Activated T-helper 1 cell treated with anti-CD3 and anti-CD28 coated beads, Interleukin-12 subunit alpha, Interleukin-12 subunit beta, Interleukin-2, Interleukin-4 antibody, amounts not matched to agents 30 ng/mL and 10 ng/mL and 1 ng/mL, durations not matched to agents 14 hours and 24 hours and 36 hours (primary cell): ENCODE measurements at regions not wholly inside any gene's neighbourhood (a gene's known extent, or its start where the extent isn't known, plus 50 kb on each side); places are given as distances from the start of the nearest gene placed in this dataset.

Source experiments
- DNase-seq: peaks from one replicate; pipeline ENCODE4 v3.0.0; 2021; ENCODE audit warnings: low spot score
- H3K27ac Mint-ChIP-seq: one replicate; pipeline ENCODE4 v1.8.0; 2021; ENCODE audit warnings: mild to moderate bottlenecking, mixed read lengths
- H3K27me3 Mint-ChIP-seq: one replicate; pipeline ENCODE4 v1.8.0; 2022; ENCODE audit warnings: mild to moderate bottlenecking, moderate library complexity, mixed read lengths; ENCODE audit not compliant: insufficient read depth
- H3K36me3 Mint-ChIP-seq: one replicate; pipeline ENCODE4 v1.8.0; 2021; ENCODE audit warnings: low read depth, mixed read lengths
- H3K4me1 Mint-ChIP-seq: one replicate; pipeline ENCODE4 v1.8.0; 2021; ENCODE audit warnings: low read depth, mixed read lengths
- H3K4me3 Mint-ChIP-seq: one replicate; pipeline ENCODE4 v1.8.0; 2021; ENCODE audit warnings: mild to moderate bottlenecking, moderate library complexity, mixed read lengths
- H3K9me3 Mint-ChIP-seq: one replicate; pipeline ENCODE4 v1.8.0; 2021; ENCODE audit warnings: mixed read lengths
- intact Hi-C: fragments of 100-400 bp; cut with micrococcal nuclease; formaldehyde crosslinking; loops from one replicate; pipeline ENCODE4 v1.15.1; 2024

DNA sequence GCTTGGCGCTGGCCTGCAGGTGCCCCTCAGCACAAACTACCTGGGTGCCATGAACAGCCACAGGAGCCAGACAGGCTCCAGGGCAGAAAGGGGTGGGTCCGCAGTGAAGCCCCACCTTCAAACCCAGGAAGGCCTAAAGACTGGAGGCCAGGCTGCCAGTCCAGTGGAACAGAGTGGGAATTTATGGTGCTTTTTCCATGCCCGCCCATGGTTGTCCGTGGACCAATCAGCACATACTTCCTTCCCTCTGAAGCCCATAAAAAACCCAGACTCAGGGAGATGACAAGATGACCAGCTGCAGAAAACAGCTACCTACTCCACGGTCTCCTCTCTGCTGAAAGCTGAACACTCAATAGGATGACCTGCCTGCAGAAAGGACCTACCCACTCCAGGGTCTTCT lies 275.4 kb upstream of the ADRA1B start:
- intact Hi-C loops = no loop called here
- Mint-ChIP-seq H3K4me1 (no peaks in the 10 kb centered on the region), H3K27ac (no peak overlapping the region), H3K36me3 (no peaks in the 10 kb centered on the region), H3K9me3 (no peaks in the 10 kb centered on the region), H3K4me3 (no peak overlapping the region), H3K27me3 (peaks cover 5% of the 10 kb centered on the region)
- DNase-seq = no peak

DNA sequence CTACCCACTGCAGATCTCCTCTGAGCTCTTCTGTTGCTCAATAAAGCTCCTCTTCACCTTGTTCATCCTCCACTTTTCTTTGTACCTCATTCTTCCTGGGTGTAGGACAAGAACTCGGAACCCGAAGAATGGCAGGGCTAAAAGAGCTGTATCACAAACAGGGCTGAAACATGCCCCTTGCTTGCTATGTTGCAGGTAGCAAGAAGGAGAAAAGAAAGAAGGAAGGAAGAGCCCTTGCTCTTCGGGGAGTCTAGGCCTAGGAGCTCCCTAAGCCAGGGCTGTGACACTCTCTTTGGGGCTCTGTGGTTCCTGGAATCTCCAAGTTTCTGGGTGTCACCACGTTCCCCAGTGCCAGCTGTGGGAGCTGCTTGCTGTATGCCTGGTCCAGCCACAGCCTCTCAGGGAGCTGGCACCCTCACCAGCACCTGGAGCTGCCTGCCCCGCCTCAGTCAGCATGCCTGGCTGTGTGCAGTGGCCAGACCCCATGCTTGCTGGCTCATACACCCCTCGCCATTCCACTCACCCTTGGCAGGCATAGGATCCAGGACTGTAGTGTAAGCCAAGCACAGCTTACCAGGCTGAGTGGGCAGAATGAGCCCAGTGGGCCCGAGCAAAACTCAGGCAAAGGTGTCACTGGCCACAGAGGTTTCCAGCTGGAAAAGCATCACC lies 274.8 kb upstream of the ADRA1B start:
- Mint-ChIP-seq H3K27me3 (peaks cover 7% of the 10 kb centered on the region), H3K36me3 (no peaks in the 10 kb centered on the region), H3K4me1 (no peaks in the 10 kb centered on the region), H3K9me3 (no peaks in the 10 kb centered on the region), H3K27ac (no peak overlapping the region), H3K4me3 (no peak overlapping the region)
- intact Hi-C loops = no loop called here
- no peak for DNase-seq

DNA sequence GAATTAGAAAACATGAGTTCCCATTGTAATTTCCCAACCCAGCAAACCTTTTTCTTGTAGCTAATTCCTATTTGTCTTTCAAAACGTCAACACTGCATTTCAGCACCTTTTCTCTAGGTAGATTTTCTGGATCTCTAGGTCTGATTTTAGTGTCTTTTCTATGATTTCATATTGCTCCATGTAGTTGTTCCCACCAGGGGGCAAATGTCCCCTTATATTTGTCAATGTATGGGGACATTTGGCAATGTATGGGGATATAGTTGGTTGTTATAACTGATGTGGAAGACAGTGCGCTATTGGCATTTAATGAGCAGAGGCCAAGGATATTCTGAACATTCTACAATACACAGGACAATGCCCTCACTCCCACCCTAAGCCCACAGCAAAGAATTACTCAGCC lies 273.9 kb upstream of the ADRA1B start:
- Mint-ChIP-seq H3K4me3 (no peak overlapping the region), H3K27ac (no peak overlapping the region), H3K36me3 (no peaks in the 10 kb centered on the region), H3K9me3 (no peaks in the 10 kb centered on the region), H3K4me1 (no peaks in the 10 kb centered on the region), H3K27me3 (peaks cover 3% of the 10 kb centered on the region)
- DNase-seq = no peak
- intact Hi-C loops = no loop called here

- intact Hi-C loops = no loop called here
- Mint-ChIP-seq H3K4me3 (no peak overlapping the region), H3K9me3 (no peaks in the 10 kb centered on the region), H3K36me3 (no peaks in the 10 kb centered on the region), H3K27ac (no peak overlapping the region), H3K27me3 (peaks cover 1% of the 10 kb centered on the region), H3K4me1 (no peaks in the 10 kb centered on the region)
- DNase-seq = no peak
Observed at GRCh38 chr5:159644053-159644452, 272.2 kb upstream of the ADRA1B start.

DNA sequence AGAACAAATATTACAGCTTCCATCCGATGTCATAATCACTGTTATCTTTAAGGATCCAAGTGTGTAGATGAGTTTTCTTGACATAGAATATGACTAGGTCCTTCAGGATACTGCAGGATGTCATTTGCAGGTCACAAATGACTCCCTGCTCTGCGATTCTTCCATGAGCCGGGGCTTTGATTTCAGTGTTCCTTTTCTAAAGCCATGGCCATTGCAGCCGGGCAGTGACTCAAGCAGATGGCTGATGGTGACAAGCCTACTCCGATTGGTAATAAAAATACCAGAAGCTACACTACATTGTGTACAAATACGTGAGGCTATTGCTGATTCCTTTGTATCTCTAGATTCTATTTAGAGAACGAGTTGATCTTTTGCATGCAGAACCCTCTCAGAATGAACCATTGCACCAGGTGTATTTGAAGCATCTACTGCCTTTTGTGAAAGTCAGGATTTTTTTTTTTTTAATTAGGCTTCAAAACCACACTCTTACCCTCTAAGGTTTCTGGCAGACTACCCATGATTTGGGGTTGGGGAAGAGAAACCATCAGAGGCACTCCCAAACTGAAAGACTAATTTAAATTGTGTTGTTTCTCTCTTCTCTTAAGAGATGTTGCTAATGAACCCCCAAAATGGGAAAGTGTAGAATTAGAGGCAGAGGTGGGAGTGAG lies 271.0 kb upstream of the ADRA1B start:
- H3K36me3 Mint-ChIP-seq = no peaks in the 10 kb centered on the region

GRCh38 chr5:159650803-159651202 lies 265.5 kb upstream of the ADRA1B start:
- no peak overlapping the region for H3K27ac Mint-ChIP-seq
- H3K27me3 Mint-ChIP-seq = peaks cover 1% of the 10 kb centered on the region
- DNase-seq = no peak

More for the DNA sequence above, 271.0 kb upstream of the ADRA1B start:
- H3K4me3 Mint-ChIP-seq = no peak overlapping the region
- intact Hi-C loops = no loop called here
- H3K27ac Mint-ChIP-seq = no peak overlapping the region
- peaks cover 1% of the 10 kb centered on the region for H3K27me3 Mint-ChIP-seq
- no peaks in the 10 kb centered on the region for H3K9me3 Mint-ChIP-seq
- DNase-seq = no peak
- H3K4me1 Mint-ChIP-seq = no peaks in the 10 kb centered on the region

GRCh38 chr5:159655757-159656409 lies 260.4 kb upstream of the ADRA1B start:
- Mint-ChIP-seq H3K36me3 (no peaks in the 10 kb centered on the region), H3K4me3 (no peak overlapping the region), H3K27ac (no peak overlapping the region), H3K4me1 (no peaks in the 10 kb centered on the region), H3K27me3 (no peaks in the 10 kb centered on the region), H3K9me3 (no peaks in the 10 kb centered on the region)
- intact Hi-C loops = no loop called here
- no peak for DNase-seq

More at GRCh38 chr5:159650803-159651202, 265.5 kb upstream of the ADRA1B start:
- Mint-ChIP-seq H3K4me3 (no peak overlapping the region), H3K36me3 (no peaks in the 10 kb centered on the region), H3K9me3 (no peaks in the 10 kb centered on the region), H3K4me1 (no peaks in the 10 kb centered on the region)
- intact Hi-C loops = no loop called here

DNA sequence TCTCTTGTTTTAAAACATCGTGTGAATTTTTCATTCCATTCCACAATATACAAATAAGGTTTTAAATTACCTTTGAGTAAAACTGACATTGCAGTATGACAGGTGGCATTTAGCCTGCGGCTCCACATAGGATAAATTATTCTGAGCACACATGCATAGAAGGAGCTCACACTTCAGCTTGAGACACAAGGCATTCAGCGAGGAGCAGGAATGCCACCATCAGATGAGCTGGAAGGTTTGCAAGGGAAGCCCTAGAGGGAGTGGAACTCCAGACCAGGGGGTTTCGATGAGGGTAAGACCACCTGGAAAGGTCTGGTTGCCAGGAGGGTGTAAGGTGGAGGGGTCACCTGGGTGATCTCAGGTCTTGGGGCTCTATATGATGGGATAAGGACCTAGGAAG lies 259.0 kb upstream of the ADRA1B start:
- no peak overlapping the region for H3K27ac Mint-ChIP-seq
- no peaks in the 10 kb centered on the region for H3K9me3 Mint-ChIP-seq
- DNase-seq = no peak
- H3K27me3 Mint-ChIP-seq = no peaks in the 10 kb centered on the region
- intact Hi-C loops = no loop called here
- no peaks in the 10 kb centered on the region for H3K36me3 Mint-ChIP-seq
- no peak overlapping the region for H3K4me3 Mint-ChIP-seq
- H3K4me1 Mint-ChIP-seq = no peaks in the 10 kb centered on the region

DNA sequence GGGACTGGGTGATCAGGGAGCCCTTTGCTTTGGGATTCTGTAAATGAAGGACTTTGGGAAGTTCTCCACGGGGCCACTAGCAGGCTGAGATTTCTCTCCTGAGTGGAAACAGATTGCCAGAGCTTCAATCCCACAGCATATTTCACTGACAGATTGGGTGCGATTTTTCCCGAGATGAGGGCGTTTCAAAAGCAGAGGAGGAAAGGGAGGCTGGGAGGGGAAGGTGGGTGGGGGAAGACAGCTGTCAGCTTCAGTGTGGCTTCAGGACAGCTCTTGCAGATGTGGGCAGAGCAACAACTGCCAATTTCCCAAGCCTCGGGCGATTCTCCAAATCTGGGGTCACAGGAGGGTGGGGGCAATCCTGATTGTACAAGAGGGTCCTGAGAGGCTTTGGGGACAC lies 258.5 kb upstream of the ADRA1B start:
- no peak for DNase-seq

DNA sequence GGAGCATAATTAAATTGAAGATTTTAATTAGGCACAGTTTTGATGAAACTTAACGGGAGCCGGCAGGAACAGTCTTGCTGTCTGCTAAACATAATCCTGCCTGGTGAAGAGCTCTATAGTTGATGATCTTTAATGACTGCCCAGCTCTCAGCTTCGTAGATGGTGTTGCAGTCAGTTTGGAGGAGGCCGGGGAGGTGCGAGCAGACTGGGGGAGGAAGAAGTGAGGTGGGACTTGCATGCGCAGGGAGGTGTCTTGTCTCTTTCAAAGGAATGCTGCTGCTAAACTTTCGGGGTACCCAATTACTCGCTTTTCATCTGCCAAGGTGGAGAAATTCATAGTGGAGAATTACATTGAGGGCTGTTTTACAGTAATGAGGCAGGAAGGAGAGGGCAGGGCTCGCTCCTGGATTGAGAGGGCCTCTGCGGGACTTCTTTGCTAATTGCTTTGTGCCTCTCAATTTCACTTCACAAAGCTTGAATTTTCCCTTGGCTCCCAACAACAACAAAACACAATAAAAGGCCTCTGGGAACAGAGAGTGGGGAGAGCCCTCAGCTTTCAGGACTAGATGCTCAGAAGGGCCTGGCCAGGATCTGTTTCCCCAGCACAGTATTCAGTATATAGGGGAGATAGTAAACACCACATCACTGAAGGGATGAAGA lies 257.9 kb upstream of the ADRA1B start:
- Mint-ChIP-seq H3K4me3 (no peak overlapping the region), H3K9me3 (no peaks in the 10 kb centered on the region), H3K36me3 (no peaks in the 10 kb centered on the region), H3K4me1 (no peaks in the 10 kb centered on the region), H3K27ac (no peak overlapping the region), H3K27me3 (no peaks in the 10 kb centered on the region)
- no peak for DNase-seq
- intact Hi-C loops = no loop called here

More for the DNA sequence above, 258.5 kb upstream of the ADRA1B start:
- Mint-ChIP-seq H3K36me3 (no peaks in the 10 kb centered on the region), H3K4me3 (no peak overlapping the region), H3K27ac (no peak overlapping the region), H3K4me1 (no peaks in the 10 kb centered on the region), H3K27me3 (no peaks in the 10 kb centered on the region), H3K9me3 (no peaks in the 10 kb centered on the region)
- intact Hi-C loops = no loop called here

GRCh38 chr5:159660401-159660800 lies 255.9 kb upstream of the ADRA1B start:
- no peak overlapping the region for H3K4me3 Mint-ChIP-seq
- intact Hi-C loops = no loop called here
- peaks cover 3% of the 10 kb centered on the region for H3K27me3 Mint-ChIP-seq

DNA sequence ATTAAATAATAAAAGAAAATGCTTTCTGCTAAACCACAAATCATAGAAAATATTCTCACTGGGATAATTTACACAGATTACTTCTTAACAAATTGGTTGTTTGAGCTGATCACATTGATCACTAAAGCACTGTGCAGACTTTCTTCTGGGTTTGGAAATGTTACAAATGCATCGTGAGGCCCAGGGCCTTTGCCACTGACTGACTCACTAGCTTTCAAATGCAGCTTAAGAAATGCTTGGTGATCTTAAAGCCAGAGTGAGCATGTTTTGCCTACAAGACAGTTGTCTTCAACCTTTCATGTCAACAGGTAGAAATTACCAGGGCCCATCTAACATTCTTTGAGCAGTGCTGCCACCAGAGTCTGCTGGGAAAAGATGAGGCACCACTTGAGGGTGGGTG lies 252.3 kb upstream of the ADRA1B start:
- DNase-seq = no peak
- H3K9me3 Mint-ChIP-seq = no peaks in the 10 kb centered on the region
- peaks cover 3% of the 10 kb centered on the region for H3K27me3 Mint-ChIP-seq
- H3K27ac Mint-ChIP-seq = no peak overlapping the region
- intact Hi-C loops = no loop called here
- H3K4me1 Mint-ChIP-seq = no peaks in the 10 kb centered on the region
- H3K36me3 Mint-ChIP-seq = no peaks in the 10 kb centered on the region
- H3K4me3 Mint-ChIP-seq = no peak overlapping the region

More at GRCh38 chr5:159660401-159660800, 255.9 kb upstream of the ADRA1B start:
- Mint-ChIP-seq H3K27ac (no peak overlapping the region), H3K4me1 (no peaks in the 10 kb centered on the region), H3K36me3 (no peaks in the 10 kb centered on the region), H3K9me3 (no peaks in the 10 kb centered on the region)
- no peak for DNase-seq

- Mint-ChIP-seq H3K4me1 (no peaks in the 10 kb centered on the region), H3K9me3 (no peaks in the 10 kb centered on the region)
Observed at GRCh38 chr5:159667286-159667685, 249.0 kb upstream of the ADRA1B start.

More at GRCh38 chr5:159667286-159667685, 249.0 kb upstream of the ADRA1B start:
- Mint-ChIP-seq H3K4me3 (no peak overlapping the region), H3K36me3 (no peaks in the 10 kb centered on the region), H3K27ac (no peak overlapping the region), H3K27me3 (peaks cover 3% of the 10 kb centered on the region)
- intact Hi-C loops = no loop called here
- DNase-seq = no peak
